ENCODE measurements at regions not wholly inside any gene's neighbourhood (a gene's known extent, or its start where the extent isn't known, plus 50 kb on each side); places are given as distances from the start of the nearest gene placed in this dataset.
"Not testable (repeated sequence)": the region's sequence is repeated elsewhere in the genome, so short reads cannot be mapped to it uniquely, and the experiment has no call there.

- H3K4me1 ChIP-seq (ENCODE audit: control insufficient read depth, insufficient read depth, low read length), result no peaks in the 10 kb centered on the region
- no peaks in the 10 kb centered on the region for H3K36me3 ChIP-seq (ENCODE audit: control insufficient read depth, insufficient read depth, low read length)
- DNase-seq, result no peak
- H3K27me3 ChIP-seq (ENCODE audit: control insufficient read depth, insufficient read depth, low read length), result no peaks in the 10 kb centered on the region
- H3K4me3 ChIP-seq (ENCODE audit: low read length), result no peak overlapping the region
- 100% methylated on average over 1 of the region's 2 CpGs for WGBS (ENCODE audit: insufficient coverage, low lambda C conversion rate)
- H3K9me3 ChIP-seq (ENCODE audit: control insufficient read depth, low read depth, low read length), result no peaks in the 10 kb centered on the region
- H3K27ac ChIP-seq (ENCODE audit: low read length), result no peak overlapping the region
These were observed 171.4 kb upstream of the TFAP2D start for GRCh38 chr6:50541941-50542340.

DNA sequence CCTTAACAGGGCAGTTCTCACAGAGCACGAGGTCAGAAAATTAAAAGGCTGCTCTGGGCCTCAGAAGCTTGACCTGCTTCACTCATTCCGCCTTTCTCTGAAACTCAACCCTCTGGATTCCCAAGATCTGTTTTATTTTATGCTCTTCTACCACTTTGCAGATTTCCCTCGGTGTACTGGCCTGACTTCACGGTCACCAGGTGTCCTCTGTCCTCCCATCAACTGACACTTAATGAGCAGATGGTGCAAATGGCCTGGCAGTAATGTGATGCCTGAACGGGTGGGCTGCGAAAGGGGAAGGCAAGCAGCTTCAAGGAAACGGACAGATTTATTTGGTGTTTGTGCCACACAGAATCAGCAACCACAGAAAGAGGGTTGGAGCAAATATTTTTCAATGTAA lies 169.7 kb upstream of the TFAP2D start:
- no peak for DNase-seq
- 66% methylated on average over 2 of the region's 7 CpGs for WGBS (ENCODE audit: insufficient coverage, low lambda C conversion rate)

GRCh38 chr6:50549026-50549425 lies 164.3 kb upstream of the TFAP2D start:
- H3K27ac ChIP-seq (ENCODE audit: low read length), result no peak overlapping the region
- H3K4me3 ChIP-seq (ENCODE audit: low read length), result no peak overlapping the region
- DNase-seq, result no peak
- no peaks in the 10 kb centered on the region for H3K4me1 ChIP-seq (ENCODE audit: control insufficient read depth, insufficient read depth, low read length)
- WGBS (ENCODE audit: insufficient coverage, low lambda C conversion rate), result 40% methylated on average over 1 of the region's 2 CpGs
- no peaks in the 10 kb centered on the region for H3K27me3 ChIP-seq (ENCODE audit: control insufficient read depth, insufficient read depth, low read length)
- no peaks in the 10 kb centered on the region for H3K9me3 ChIP-seq (ENCODE audit: control insufficient read depth, low read depth, low read length)
- no peaks in the 10 kb centered on the region for H3K36me3 ChIP-seq (ENCODE audit: control insufficient read depth, insufficient read depth, low read length)

More for the DNA sequence above, 169.7 kb upstream of the TFAP2D start:
- Histone ChIP-seq H3K27ac (ENCODE audit: low read length) (no peak overlapping the region), H3K4me3 (ENCODE audit: low read length) (no peak overlapping the region), H3K27me3 (ENCODE audit: control insufficient read depth, insufficient read depth, low read length) (no peaks in the 10 kb centered on the region), H3K4me1 (ENCODE audit: control insufficient read depth, insufficient read depth, low read length) (no peaks in the 10 kb centered on the region), H3K36me3 (ENCODE audit: control insufficient read depth, insufficient read depth, low read length) (no peaks in the 10 kb centered on the region), H3K9me3 (ENCODE audit: control insufficient read depth, low read depth, low read length) (no peaks in the 10 kb centered on the region)

DNA sequence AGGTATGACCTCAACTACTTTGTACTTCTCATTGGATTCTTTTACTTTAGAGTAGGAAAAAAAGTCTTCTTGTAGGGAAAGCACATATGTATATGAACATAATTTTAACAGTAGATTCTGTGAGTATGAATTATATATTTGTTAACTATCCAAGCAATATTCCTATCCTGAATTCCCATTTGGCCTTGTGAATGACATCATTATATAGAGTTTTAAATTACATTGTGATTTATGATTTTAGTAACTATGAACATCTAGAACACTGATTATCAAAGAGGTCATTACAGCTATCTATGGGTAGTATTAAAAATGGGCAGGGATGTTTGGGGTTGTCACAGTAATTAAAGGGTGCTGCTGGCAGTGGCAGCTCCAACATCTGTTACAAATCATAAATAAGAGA lies 163.9 kb upstream of the TFAP2D start:
- H3K27ac ChIP-seq (ENCODE audit: low read length), result no peak overlapping the region
- no peaks in the 10 kb centered on the region for H3K4me1 ChIP-seq (ENCODE audit: control insufficient read depth, insufficient read depth, low read length)
- no peak for DNase-seq
- H3K9me3 ChIP-seq (ENCODE audit: control insufficient read depth, low read depth, low read length), result no peaks in the 10 kb centered on the region
- H3K4me3 ChIP-seq (ENCODE audit: low read length), result no peak overlapping the region
- H3K36me3 ChIP-seq (ENCODE audit: control insufficient read depth, insufficient read depth, low read length), result no peaks in the 10 kb centered on the region
- no peaks in the 10 kb centered on the region for H3K27me3 ChIP-seq (ENCODE audit: control insufficient read depth, insufficient read depth, low read length)

GRCh38 chr6:50555982-50556381 lies 157.3 kb upstream of the TFAP2D start:
- Histone ChIP-seq H3K4me1 (ENCODE audit: control insufficient read depth, insufficient read depth, low read length) (no peaks in the 10 kb centered on the region), H3K36me3 (ENCODE audit: control insufficient read depth, insufficient read depth, low read length) (no peaks in the 10 kb centered on the region), H3K9me3 (ENCODE audit: control insufficient read depth, low read depth, low read length) (no peaks in the 10 kb centered on the region), H3K4me3 (ENCODE audit: low read length) (no peak overlapping the region), H3K27ac (ENCODE audit: low read length) (no peak overlapping the region), H3K27me3 (ENCODE audit: control insufficient read depth, insufficient read depth, low read length) (no peaks in the 10 kb centered on the region)
- no peak for DNase-seq
- WGBS (ENCODE audit: insufficient coverage, low lambda C conversion rate), result 38% methylated on average over 1 of the region's 2 CpGs

- no peaks in the 10 kb centered on the region for H3K27me3 ChIP-seq (ENCODE audit: control insufficient read depth, insufficient read depth, low read length)
- no peaks in the 10 kb centered on the region for H3K9me3 ChIP-seq (ENCODE audit: control insufficient read depth, low read depth, low read length)
- H3K36me3 ChIP-seq (ENCODE audit: control insufficient read depth, insufficient read depth, low read length), result no peaks in the 10 kb centered on the region
- no CpG with 5 or more reads among the region's 1 CpG for WGBS (ENCODE audit: insufficient coverage, low lambda C conversion rate)
- no peak for DNase-seq
- H3K4me3 ChIP-seq (ENCODE audit: low read length), result no peak overlapping the region
- H3K4me1 ChIP-seq (ENCODE audit: control insufficient read depth, insufficient read depth, low read length), result no peaks in the 10 kb centered on the region
- H3K27ac ChIP-seq (ENCODE audit: low read length), result no peak overlapping the region
These were observed 148.3 kb upstream of the TFAP2D start for GRCh38 chr6:50565004-50565403.

GRCh38 chr6:50571230-50571629 lies 142.1 kb upstream of the TFAP2D start:
- H3K27me3 ChIP-seq (ENCODE audit: control insufficient read depth, insufficient read depth, low read length); H3K27ac ChIP-seq (ENCODE audit: low read length); DNase-seq; H3K4me1 ChIP-seq (ENCODE audit: control insufficient read depth, insufficient read depth, low read length); H3K9me3 ChIP-seq (ENCODE audit: control insufficient read depth, low read depth, low read length); H3K4me3 ChIP-seq (ENCODE audit: low read length); H3K36me3 ChIP-seq (ENCODE audit: control insufficient read depth, insufficient read depth, low read length): not testable (repeated sequence)
- WGBS (ENCODE audit: insufficient coverage, low lambda C conversion rate), result 100% methylated on average over 2 of the region's 2 CpGs

GRCh38 chr6:50585441-50586330 lies 127.6 kb upstream of the TFAP2D start:
- H3K27me3 ChIP-seq (ENCODE audit: control insufficient read depth, insufficient read depth, low read length), result no peaks in the 10 kb centered on the region
- no peak overlapping the region for H3K4me3 ChIP-seq (ENCODE audit: low read length)
- H3K27ac ChIP-seq (ENCODE audit: low read length), result no peak overlapping the region
- no peaks in the 10 kb centered on the region for H3K4me1 ChIP-seq (ENCODE audit: control insufficient read depth, insufficient read depth, low read length)
- no peak for DNase-seq
- H3K36me3 ChIP-seq (ENCODE audit: control insufficient read depth, insufficient read depth, low read length), result no peaks in the 10 kb centered on the region
- H3K9me3 ChIP-seq (ENCODE audit: control insufficient read depth, low read depth, low read length), result no peaks in the 10 kb centered on the region
- WGBS (ENCODE audit: insufficient coverage, low lambda C conversion rate), result no CpG with 5 or more reads among the region's 15 CpGs

GRCh38 chr6:50586331-50586675 lies 127.0 kb upstream of the TFAP2D start:
- H3K36me3 ChIP-seq (ENCODE audit: control insufficient read depth, insufficient read depth, low read length), result no peaks in the 10 kb centered on the region

GRCh38 chr6:50589751-50590470 lies 123.4 kb upstream of the TFAP2D start:
- WGBS (ENCODE audit: insufficient coverage, low lambda C conversion rate), result 70% methylated on average over 3 of the region's 5 CpGs
- H3K36me3 ChIP-seq (ENCODE audit: control insufficient read depth, insufficient read depth, low read length), result no peaks in the 10 kb centered on the region
- H3K4me1 ChIP-seq (ENCODE audit: control insufficient read depth, insufficient read depth, low read length), result no peaks in the 10 kb centered on the region
- H3K27me3 ChIP-seq (ENCODE audit: control insufficient read depth, insufficient read depth, low read length), result no peaks in the 10 kb centered on the region
- H3K27ac ChIP-seq (ENCODE audit: low read length), result no peak overlapping the region
- H3K9me3 ChIP-seq (ENCODE audit: control insufficient read depth, low read depth, low read length), result no peaks in the 10 kb centered on the region
- H3K4me3 ChIP-seq (ENCODE audit: low read length), result no peak overlapping the region
- no peak for DNase-seq

More at GRCh38 chr6:50586331-50586675, 127.0 kb upstream of the TFAP2D start:
- DNase-seq, result no peak
- Histone ChIP-seq H3K27ac (ENCODE audit: low read length) (no peak overlapping the region), H3K27me3 (ENCODE audit: control insufficient read depth, insufficient read depth, low read length) (no peaks in the 10 kb centered on the region), H3K9me3 (ENCODE audit: control insufficient read depth, low read depth, low read length) (no peaks in the 10 kb centered on the region), H3K4me3 (ENCODE audit: low read length) (no peak overlapping the region), H3K4me1 (ENCODE audit: control insufficient read depth, insufficient read depth, low read length) (no peaks in the 10 kb centered on the region)
- WGBS (ENCODE audit: insufficient coverage, low lambda C conversion rate), result no CpG with 5 or more reads among the region's 2 CpGs

All from large intestine (tissue), 3 donors.